ENCODE measurements at regions not wholly inside any gene's neighbourhood (a gene's known extent, or its start where the extent isn't known, plus 50 kb on each side); places are given as distances from the start of the nearest gene placed in this dataset. TPM values are rescaled to one million over a fixed set of nuclear protein-coding genes. Genes with fewer than 3 reads are reported as not detected.

GRCh38 chr4:79466621-79467020 lies 58.6 kb upstream of the GK2 start:
- Histone ChIP-seq H2BK20ac (ENCODE audit: low read depth, low read length) (no peak overlapping the region), H3K79me1 (ENCODE audit: low read depth in 1 of 2, low read length in 2 of 2) (no peaks in the 10 kb centered on the region), H2AFZ (replicated peaks; ENCODE audit: low read length, poor library complexity) (no peak overlapping the region), H3K4me2 (ENCODE audit: low read depth, low read length) (no peak overlapping the region), H2BK15ac (ENCODE audit: low read depth, low read length) (no peak overlapping the region), H3K27ac (ENCODE audit: insufficient read depth, low read length) (no peak overlapping the region), H2AK9ac (replicated peaks; ENCODE audit: low read depth, low read length, poor library complexity) (no peak overlapping the region), H3K4ac (ENCODE audit: low read depth, low read length) (no peak overlapping the region), H3K14ac (replicated peaks; ENCODE audit: low read depth, low read length) (no peak overlapping the region), H3K9me3 (ENCODE audit: control insufficient read depth, insufficient read depth, low read length) (no peaks in the 10 kb centered on the region), H4K8ac (ENCODE audit: low read depth in 2 of 2, low read length in 2 of 2) (no peak overlapping the region), H2BK5ac (ENCODE audit: low read depth, low read length, poor library complexity, severe bottlenecking) (no peak overlapping the region), H3K56ac (ENCODE audit: extremely low read depth, insufficient read depth, low read length) (no peak overlapping the region), H4K91ac (ENCODE audit: insufficient read depth, low read depth, low read length) (no peak overlapping the region), H3K9me1 (ENCODE audit: insufficient read depth, low read length) (no peaks in the 10 kb centered on the region), H3K18ac (ENCODE audit: low read depth, low read length) (no peak overlapping the region), H2BK120ac (ENCODE audit: low read depth, low read length) (no peak overlapping the region), H3K4me3 (ENCODE audit: insufficient read depth, low read depth, low read length) (no peak overlapping the region), H3K4me1 (ENCODE audit: control insufficient read depth, insufficient read depth, low read length) (no peaks in the 10 kb centered on the region), H3K9ac (ENCODE audit: low read depth, low read length) (no peak overlapping the region), H3K27me3 (ENCODE audit: control insufficient read depth, insufficient read depth, low read length) (no peaks in the 10 kb centered on the region), H3K36me3 (ENCODE audit: control insufficient read depth, insufficient read depth, low read length) (no peaks in the 10 kb centered on the region), H2AK5ac (ENCODE audit: low read depth, low read length) (no peak overlapping the region), H3K23ac (ENCODE audit: low read depth, low read length) (no peak overlapping the region), H4K5ac (ENCODE audit: low read depth, low read length) (no peak overlapping the region), H4K20me1 (ENCODE audit: insufficient read depth, low read length) (no peaks in the 10 kb centered on the region)
- TF ChIP-seq MAZ (IDR thresholded peaks at IDR 0.05; ENCODE audit: borderline replicate concordance, low read depth, low read length) (no peak), SMC3 (IDR thresholded peaks at IDR 0.05; ENCODE audit: low read depth, low read length) (no peak), FOS (IDR thresholded peaks at IDR 0.05; ENCODE audit: low read depth, low read length) (no peak), CEBPB (IDR thresholded peaks at IDR 0.05; ENCODE audit: low read depth, low read length) (no peak), RAD21 (IDR thresholded peaks at IDR 0.05; ENCODE audit: low read length) (no peak)
- no CpG with 5 or more reads among the region's 1 CpG for WGBS, 2 experiments (ENCODE audit: extremely low coverage in 2 of 2, insufficient read length in 1 of 2)
- ATAC-seq (ENCODE audit: low read depth) = peak; percentile 88
- no peak for DNase-seq
- ChIA-PET POLR2A (ENCODE audit: unreplicated experiment) (no interaction called here), CTCF (interaction anchor here (1.0 kb wide), 1 partner anchor 9 kb away, joined by 3 read pairs; no protein-coding TSS in a partner anchor)
- dilution Hi-C loops (cut with HindIII; ENCODE audit: low sequenced_read_pairs, unreplicated experiment) (no loop called here), intact Hi-C loops (cut with micrococcal nuclease) (no loop called here), in situ Hi-C loops (cut with MboI; ENCODE audit: low sequenced_read_pairs) (no loop called here)
- no TSS peak for BruUV-seq (replicated peaks)

Small RNA genes in the stretch of these regions (microRNA-seq; reads per million reads assigned to microRNA genes)
- not detected for gene RF00072 (ENCODE audit: insufficient read depth, insufficient read length)

Small RNA genes in the stretch of these regions (small RNA-seq; reads per million reads assigned to genes)
- 0 reads per million in 5 experiments for gene RF00072

All from IMR-90 (cell line).